HUES64 (cell line): ENCODE measurements at regions not wholly inside any gene's neighbourhood (a gene's known extent, or its start where the extent isn't known, plus 50 kb on each side); places are given as distances from the start of the nearest gene placed in this dataset.
"Not testable (repeated sequence)": the region's sequence is repeated elsewhere in the genome, so short reads cannot be mapped to it uniquely, and the experiment has no call there.

ENCODE experiments used
- H3K27ac ChIP-seq: 2 replicates; pipeline ENCODE4 v1.7.0; 2013; ENCODE audit warnings: low read depth, low read length, inconsistent platforms
- H3K27me3 ChIP-seq: 2 replicates; pipeline ENCODE4 v1.6.1; 2013; ENCODE audit warnings: mild to moderate bottlenecking, low read length; ENCODE audit not compliant: insufficient read depth
- H3K36me3 ChIP-seq: 2 replicates; pipeline ENCODE4 v1.6.1; 2013; ENCODE audit warnings: mild to moderate bottlenecking, low read length; ENCODE audit not compliant: insufficient read depth
- H3K4me1 ChIP-seq: 2 replicates; pipeline ENCODE4 v1.6.1; 2013; ENCODE audit warnings: mild to moderate bottlenecking, low read length, moderate library complexity; ENCODE audit not compliant: insufficient read depth
- H3K4me3 ChIP-seq: 2 replicates; pipeline ENCODE4 v1.5.1; 2013; ENCODE audit warnings: mild to moderate bottlenecking, low read length, moderate library complexity
- H3K9ac ChIP-seq: 2 replicates; pipeline ENCODE4 v1.6.1; 2013; ENCODE audit warnings: mild to moderate bottlenecking, low read depth, low read length
- H3K9me3 ChIP-seq: 2 replicates; pipeline ENCODE4 v1.6.1; 2013; ENCODE audit warnings: low read depth, low read length; ENCODE audit not compliant: insufficient read depth
- WGBS: fragments of 150-250, 120-280 bp; methylation state at CpG from one replicate; pipeline ENCODE4 v1.1.7; 2013; ENCODE audit warnings: missing lambda C conversion rate; 5-methylcytosine and 5-hydroxymethylcytosine counted together

DNA sequence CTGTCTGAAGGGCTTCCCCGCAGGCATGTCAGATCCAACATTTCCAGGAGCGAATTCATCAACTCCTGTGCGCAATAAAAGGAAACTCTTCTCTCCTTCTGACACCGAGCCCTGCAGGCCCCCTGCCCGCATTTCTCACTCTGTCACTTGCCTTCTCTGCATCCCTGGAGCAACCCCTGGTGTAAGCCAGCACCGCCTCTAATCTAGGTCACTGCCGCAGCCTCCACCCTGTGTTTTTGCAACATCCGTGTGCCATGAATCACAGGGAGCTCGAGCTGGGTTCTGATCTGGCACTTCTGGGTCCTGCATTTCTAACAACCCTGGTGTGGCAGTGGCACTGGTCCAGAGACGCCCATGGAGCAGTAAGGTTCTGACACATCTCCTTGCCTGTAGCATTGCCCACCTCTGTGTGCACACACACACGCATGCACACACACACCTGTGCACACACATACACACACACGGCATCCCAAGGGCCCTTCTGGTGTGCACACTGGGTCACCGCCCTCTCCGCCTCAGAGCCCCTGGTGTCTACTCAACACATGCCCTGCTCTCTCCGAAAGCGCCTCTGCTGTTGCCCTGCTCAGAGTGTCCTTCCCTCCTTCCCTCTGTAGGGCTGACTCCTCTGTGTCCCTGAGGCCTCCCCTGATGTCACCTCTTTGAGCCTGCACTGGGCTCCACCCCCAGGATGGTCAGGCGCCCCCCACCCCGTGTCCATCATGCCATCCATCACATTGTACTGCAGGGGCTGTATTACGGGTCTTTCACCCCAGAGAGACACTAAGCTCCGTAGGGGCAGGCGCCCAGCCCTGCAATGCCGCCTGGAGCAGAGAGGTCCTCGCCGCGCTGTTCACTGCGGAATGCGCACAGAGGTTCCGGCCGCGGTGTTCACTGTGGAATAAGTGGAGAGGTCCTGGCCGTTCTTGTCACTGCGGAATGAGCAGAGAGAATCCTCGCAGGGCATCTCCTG is 111.4 kb upstream of the SFSWAP start:
- H3K4me1 ChIP-seq = 0 out of 2 replicates have a peak, but pooled peaks cover 6% of the 10 kb centered on the region
- H3K9ac ChIP-seq = no peak overlapping the region
- 92% methylated on average over 33 of the region's 33 CpGs for WGBS
- H3K27ac ChIP-seq = no peak overlapping the region
- no peak overlapping the region for H3K4me3 ChIP-seq
- no peaks in the 10 kb centered on the region for H3K9me3 ChIP-seq
- H3K36me3 ChIP-seq = no peaks in the 10 kb centered on the region
- H3K27me3 ChIP-seq = no peaks in the 10 kb centered on the region

DNA sequence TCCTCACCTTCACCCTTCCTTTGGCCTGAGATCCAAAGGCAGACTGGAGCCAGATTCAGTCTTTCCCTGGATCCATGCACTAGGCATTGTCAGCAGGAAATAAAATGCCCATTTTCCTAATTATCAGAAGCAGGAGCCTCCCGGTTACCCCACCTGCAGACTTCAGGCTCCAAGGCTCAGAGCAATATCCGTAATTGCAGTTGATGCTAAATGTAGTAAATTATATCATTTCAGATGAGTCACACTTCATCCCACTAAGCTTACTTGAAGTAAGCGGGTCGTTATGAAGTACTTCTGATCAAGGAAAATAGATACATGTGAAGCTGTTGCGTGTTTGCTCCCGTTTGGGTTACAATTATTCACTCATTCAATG is 110.7 kb upstream of the SFSWAP start:
- Histone ChIP-seq H3K27ac (no peak overlapping the region), H3K27me3 (no peaks in the 10 kb centered on the region), H3K36me3 (no peaks in the 10 kb centered on the region), H3K4me3 (no peak overlapping the region), H3K4me1 (0 out of 2 replicates have a peak, but pooled peaks cover 6% of the 10 kb centered on the region), H3K9me3 (no peaks in the 10 kb centered on the region), H3K9ac (no peak overlapping the region)
- WGBS = 77% methylated on average over 3 of the region's 6 CpGs

DNA sequence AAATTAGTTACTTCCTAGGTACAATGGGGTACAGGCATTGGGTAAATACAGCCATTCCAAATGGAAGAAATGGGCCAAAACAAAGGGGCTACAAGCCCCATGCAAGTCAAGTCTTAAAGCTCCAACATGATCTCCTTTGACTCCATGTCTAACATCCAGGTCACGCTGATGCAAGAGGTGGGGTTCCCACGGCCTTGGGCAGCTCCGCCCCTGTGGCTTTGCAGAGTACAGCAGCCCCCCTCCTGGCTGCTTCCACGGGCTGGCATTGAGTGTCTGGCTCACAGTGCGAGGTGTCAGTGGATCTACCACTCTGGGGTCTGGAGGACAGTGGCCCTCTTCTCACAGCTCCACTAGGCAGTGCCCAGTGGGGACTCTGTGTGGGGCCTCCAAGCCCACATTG is 109.4 kb upstream of the SFSWAP start:
- H3K36me3 ChIP-seq, H3K27ac ChIP-seq, H3K9ac ChIP-seq, H3K9me3 ChIP-seq, H3K27me3 ChIP-seq, H3K4me1 ChIP-seq, H3K4me3 ChIP-seq: not testable (repeated sequence)
- WGBS = 89% methylated on average over 5 of the region's 5 CpGs

DNA sequence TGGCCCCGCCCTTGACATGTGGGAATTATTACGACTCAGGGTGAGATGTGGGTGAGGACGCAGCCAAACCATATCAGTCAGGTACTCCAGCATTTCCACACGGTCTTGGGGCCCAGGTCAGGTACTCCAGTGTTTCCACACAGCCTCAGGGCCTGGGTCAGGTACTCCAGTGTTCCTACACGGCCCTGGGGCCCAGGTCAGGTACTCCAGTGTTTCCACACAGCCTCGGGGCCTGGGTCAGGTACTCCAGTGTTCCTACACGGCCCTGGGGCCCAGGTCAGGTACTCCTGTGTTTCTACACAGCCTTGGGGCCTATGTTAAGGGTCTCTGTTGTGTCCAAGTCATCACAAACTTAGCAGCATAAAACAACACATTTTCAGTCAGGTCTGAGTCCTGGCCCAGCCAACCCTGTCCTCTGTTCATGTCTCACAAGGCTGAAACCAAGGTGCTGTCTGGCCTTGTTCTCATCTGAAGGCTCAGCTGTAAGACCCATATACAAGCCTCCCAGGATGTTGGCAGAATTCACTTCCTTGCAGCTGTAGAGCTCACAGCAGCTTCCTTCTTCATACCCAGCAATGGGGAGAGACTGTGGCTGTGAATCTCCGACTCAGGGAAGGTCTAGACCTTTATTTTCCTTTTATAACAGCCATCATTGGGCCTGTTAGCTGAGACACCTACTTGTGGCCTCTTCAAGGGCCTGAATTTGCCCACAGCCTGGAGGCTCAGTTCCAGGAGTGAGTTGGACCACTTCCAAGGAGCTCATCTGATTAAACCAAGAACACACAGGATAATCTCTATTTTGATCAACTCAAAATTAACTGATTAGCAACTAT is 107.6 kb upstream of the SFSWAP start:
- Histone ChIP-seq H3K36me3 (no peaks in the 10 kb centered on the region), H3K9me3 (no peaks in the 10 kb centered on the region), H3K27me3 (no peaks in the 10 kb centered on the region), H3K9ac (no peak overlapping the region), H3K4me1 (0 out of 2 replicates have a peak, but pooled peaks cover 6% of the 10 kb centered on the region), H3K4me3 (no peak overlapping the region), H3K27ac (no peak overlapping the region)
- WGBS = 82% methylated on average over 8 of the region's 8 CpGs

DNA sequence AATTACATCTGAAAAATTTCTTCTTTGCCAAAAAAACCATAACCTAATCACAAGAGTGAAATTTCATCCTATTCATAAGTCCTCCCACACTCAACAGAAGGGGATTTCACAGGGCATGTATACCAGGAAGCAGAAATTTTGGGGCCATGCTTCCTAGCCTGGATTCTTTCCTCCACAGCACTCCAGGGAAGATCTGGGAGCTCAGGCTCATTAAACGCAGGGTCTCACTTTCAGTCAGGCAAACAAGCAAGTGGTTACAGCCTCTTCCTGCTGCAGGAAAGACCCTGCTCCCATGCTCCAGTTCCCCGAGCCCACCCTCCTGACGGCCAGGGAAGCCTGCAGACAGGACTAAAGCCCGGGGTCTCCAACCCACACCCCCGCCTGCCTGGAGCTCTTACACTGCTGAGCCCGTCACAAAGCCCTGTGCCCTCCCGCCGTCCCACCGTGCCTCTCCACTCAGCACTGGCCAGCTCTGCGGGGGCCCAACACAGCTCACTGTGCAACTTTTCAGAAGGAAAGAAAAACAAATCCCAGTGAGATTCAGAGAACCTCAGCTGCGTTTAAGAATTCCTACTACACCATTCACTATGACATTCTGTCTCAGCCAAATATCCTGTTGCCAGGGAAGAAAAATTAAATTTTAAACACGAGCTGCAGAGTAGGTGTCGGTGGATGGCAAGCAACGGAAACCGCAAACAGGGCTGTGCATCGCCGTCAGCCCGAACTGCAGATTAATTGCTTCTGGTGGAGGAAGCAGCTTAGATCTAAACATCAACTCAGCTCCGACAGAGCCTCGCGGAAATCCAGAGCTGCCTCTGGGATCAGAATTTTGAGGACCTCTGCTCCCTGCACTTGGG is 106.7 kb upstream of the SFSWAP start:
- WGBS = 70% methylated on average over 21 of the region's 21 CpGs
- 0 out of 2 replicates have a peak, but pooled peaks cover 6% of the 10 kb centered on the region for H3K4me1 ChIP-seq
- H3K9ac ChIP-seq = no peak overlapping the region
- no peaks in the 10 kb centered on the region for H3K27me3 ChIP-seq
- no peaks in the 10 kb centered on the region for H3K9me3 ChIP-seq
- H3K27ac ChIP-seq = no peak overlapping the region
- H3K4me3 ChIP-seq = no peak overlapping the region
- H3K36me3 ChIP-seq = no peaks in the 10 kb centered on the region

DNA sequence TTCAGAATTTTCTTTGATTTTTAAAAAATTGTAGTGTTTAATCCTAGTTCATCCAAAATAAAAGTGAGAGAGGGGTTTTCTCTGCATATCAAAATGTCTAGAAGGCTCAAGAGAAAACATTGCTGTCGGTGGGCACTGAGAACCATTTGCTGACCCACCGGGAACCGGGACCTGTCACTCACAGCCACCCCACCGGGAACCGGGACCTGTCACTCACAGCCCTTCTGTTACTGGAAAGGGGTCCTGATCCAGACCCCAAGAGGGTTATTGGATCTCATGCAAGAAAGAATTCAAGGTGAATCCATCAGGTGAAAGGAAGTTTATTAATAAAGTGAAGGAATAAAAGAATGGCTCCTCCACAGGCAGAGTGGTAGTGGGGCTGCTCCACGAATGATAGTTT is 106.0 kb upstream of the SFSWAP start:
- Histone ChIP-seq H3K36me3 (no peaks in the 10 kb centered on the region), H3K27me3 (no peaks in the 10 kb centered on the region), H3K9ac (no peak overlapping the region), H3K4me1 (0 out of 2 replicates have a peak, but pooled peaks cover 8% of the 10 kb centered on the region), H3K4me3 (no peak overlapping the region), H3K27ac (no peak overlapping the region), H3K9me3 (no peaks in the 10 kb centered on the region)
- 96% methylated on average over 6 of the region's 6 CpGs for WGBS

DNA sequence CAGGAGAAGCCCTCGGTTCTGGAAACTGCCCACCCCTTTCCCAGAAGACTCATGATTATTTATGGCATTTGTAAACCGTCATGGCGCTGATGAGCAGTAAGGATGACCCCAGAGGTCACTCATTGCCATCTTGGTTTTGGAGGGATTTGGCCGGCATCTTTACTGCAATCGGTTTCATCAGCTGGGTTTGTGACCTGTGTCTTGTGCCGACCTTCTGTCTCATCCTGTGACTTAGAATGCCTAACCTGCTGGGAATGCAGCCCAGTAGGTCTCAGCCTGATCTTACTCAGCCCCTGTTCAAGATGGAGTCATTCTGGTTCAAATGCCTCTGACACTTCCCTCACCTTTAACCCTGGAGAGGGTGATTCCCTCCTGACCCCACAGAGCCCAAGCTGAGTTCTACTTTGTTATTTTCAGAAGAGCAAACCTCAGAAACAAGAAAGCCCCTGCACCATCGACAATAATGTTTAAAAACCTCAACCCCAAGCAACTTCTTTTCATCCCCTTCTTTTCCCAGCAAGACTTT is 105.5 kb upstream of the SFSWAP start:
- no peak overlapping the region for H3K4me3 ChIP-seq

DNA sequence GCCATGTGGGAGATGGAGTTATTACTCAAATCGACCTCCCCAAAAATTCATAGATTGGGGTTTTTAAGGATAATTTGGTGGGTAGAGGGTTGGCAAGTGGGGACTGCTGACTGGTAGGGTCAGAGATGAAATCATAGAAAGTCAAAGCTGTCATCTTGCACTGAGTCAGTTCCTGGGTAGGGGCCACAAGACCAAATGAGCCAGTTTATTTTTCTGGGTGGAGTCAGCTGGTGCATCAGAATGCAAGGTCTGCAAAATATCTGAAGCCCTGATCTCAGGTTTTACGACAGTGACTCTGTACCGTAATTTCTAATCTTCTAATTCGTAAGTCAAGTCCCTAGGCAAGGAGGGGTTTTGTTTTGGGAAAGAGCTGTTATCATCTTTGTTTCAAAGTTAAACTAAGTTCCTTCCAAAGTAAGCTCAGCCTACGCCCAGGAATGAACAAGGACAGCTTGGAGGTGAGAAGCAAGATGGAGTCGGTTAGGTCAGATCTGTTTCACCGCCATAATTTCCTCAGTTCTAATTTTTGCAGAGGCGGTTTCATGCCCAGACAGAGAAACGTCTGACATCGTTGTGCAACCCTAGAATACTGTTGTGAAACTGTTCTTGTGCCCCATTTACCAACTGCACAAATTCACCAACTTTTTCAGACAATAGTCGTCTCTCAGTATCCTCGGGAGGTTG is 104.5 kb upstream of the SFSWAP start:
- Histone ChIP-seq H3K9ac (no peak overlapping the region), H3K27ac (no peak overlapping the region), H3K4me3 (no peak overlapping the region), H3K9me3 (no peaks in the 10 kb centered on the region), H3K27me3 (no peaks in the 10 kb centered on the region), H3K4me1 (0 out of 2 replicates have a peak, but pooled peaks cover 8% of the 10 kb centered on the region), H3K36me3 (no peaks in the 10 kb centered on the region)
- WGBS = 94% methylated on average over 12 of the region's 12 CpGs

More for the DNA sequence above, 105.5 kb upstream of the SFSWAP start:
- WGBS = 92% methylated on average over 7 of the region's 7 CpGs
- H3K36me3 ChIP-seq = no peaks in the 10 kb centered on the region
- H3K27me3 ChIP-seq = no peaks in the 10 kb centered on the region
- H3K9ac ChIP-seq = no peak overlapping the region
- no peak overlapping the region for H3K27ac ChIP-seq
- H3K4me1 ChIP-seq = 0 out of 2 replicates have a peak, but pooled peaks cover 8% of the 10 kb centered on the region
- H3K9me3 ChIP-seq = no peaks in the 10 kb centered on the region

DNA sequence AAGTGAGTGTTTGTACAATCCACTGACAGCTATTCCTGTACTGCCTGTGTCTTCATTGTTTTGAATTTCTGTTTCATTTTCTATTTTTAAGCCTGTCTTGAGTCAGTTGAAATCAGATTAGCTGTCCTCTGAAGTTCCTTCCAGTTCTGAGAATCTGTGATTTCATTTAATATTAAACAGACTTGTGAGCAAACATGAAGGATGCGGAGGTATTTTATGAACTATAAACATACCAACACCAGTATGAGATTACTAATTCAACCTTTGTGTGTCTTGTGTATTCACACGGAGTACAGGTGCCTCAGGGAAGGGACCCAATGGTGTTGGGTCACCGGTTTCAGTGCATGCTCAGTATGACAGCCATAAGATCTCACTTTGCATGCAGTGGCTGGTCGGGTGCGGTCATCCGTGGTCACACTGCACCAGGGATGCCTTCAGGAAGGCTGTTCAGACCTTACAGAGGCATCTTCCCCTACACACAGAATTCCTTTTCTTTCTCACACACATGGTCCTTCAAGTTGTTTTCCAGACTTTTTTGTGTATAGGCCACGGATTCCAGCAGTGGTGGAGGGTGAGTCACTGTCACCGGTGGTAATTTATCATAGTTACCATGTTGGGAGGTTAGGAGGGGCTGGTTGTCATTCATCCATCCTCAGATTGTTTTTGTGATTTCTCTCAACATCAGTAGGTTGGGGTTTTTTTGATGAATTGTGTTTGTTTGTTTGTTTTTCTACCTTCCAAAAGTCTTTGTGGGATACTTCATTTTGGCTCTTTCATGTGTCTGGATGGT is 103.0 kb upstream of the SFSWAP start:
- no peak overlapping the region for H3K4me3 ChIP-seq
- 78% methylated on average over 7 of the region's 8 CpGs for WGBS
- no peaks in the 10 kb centered on the region for H3K9me3 ChIP-seq
- 0 out of 2 replicates have a peak, but pooled peaks cover 8% of the 10 kb centered on the region for H3K4me1 ChIP-seq
- no peak overlapping the region for H3K27ac ChIP-seq
- no peaks in the 10 kb centered on the region for H3K36me3 ChIP-seq
- H3K27me3 ChIP-seq = no peaks in the 10 kb centered on the region
- H3K9ac ChIP-seq = no peak overlapping the region
